CD1c-positive myeloid dendritic cell (primary cell): ENCODE measurements at regions not wholly inside any gene's neighbourhood (a gene's known extent, or its start where the extent isn't known, plus 50 kb on each side); places are given as distances from the start of the nearest gene placed in this dataset.
"Not testable (repeated sequence)": the region's sequence is repeated elsewhere in the genome, so short reads cannot be mapped to it uniquely, and the experiment has no call there.

Source experiments
- DNase-seq: peaks from one replicate; pipeline ENCODE4 v3.0.0-alpha.2; 2016; ENCODE audit errors: extremely low spot score

GRCh38 chr3:74281705-74282104 lies 332.8 kb downstream of the CNTN3 start:
- DNase-seq: no peak

- DNase-seq: no peak
Measured at GRCh38 chr3:74273555-74274402, 340.7 kb downstream of the CNTN3 start.

GRCh38 chr3:74273091-74273490 lies 341.4 kb downstream of the CNTN3 start:
- no peak for DNase-seq

- no peak for DNase-seq
Measured at GRCh38 chr3:74271541-74271940, 342.9 kb downstream of the CNTN3 start.

GRCh38 chr3:74269689-74270088 lies 344.8 kb downstream of the CNTN3 start:
- DNase-seq: no peak

- no peak for DNase-seq
Measured at GRCh38 chr3:74268753-74269152, 345.7 kb downstream of the CNTN3 start.

GRCh38 chr3:74267588-74268184 lies 346.8 kb downstream of the CNTN3 start:
- DNase-seq: peak; percentile 39

- DNase-seq: no peak
Measured at GRCh38 chr3:74267131-74267530, 347.3 kb downstream of the CNTN3 start.

GRCh38 chr3:74265069-74265468 lies 349.4 kb downstream of the CNTN3 start:
- DNase-seq: no peak

GRCh38 chr3:74263031-74263430 lies 351.4 kb downstream of the CNTN3 start:
- no peak for DNase-seq

GRCh38 chr3:74233091-74233490 lies 381.4 kb downstream of the CNTN3 start:
- no peak for DNase-seq

GRCh38 chr3:74217467-74217866 lies 397.0 kb downstream of the CNTN3 start:
- no peak for DNase-seq

GRCh38 chr3:74214286-74214685 lies 400.2 kb downstream of the CNTN3 start:
- DNase-seq: no peak

GRCh38 chr3:74210739-74211138 lies 403.7 kb downstream of the CNTN3 start:
- DNase-seq: no peak

- no peak for DNase-seq
Measured at GRCh38 chr3:74200952-74201351, 413.5 kb downstream of the CNTN3 start.

GRCh38 chr3:74178664-74179063 lies 435.8 kb downstream of the CNTN3 start:
- DNase-seq: not testable (repeated sequence)

- no peak for DNase-seq
Measured at GRCh38 chr3:74173090-74173489, 441.4 kb downstream of the CNTN3 start.

- no peak for DNase-seq
Measured at GRCh38 chr3:74167926-74168325, 446.5 kb downstream of the CNTN3 start.

- no peak for DNase-seq
Measured at GRCh38 chr3:74165211-74165610, 449.2 kb downstream of the CNTN3 start.

GRCh38 chr3:74149466-74149865 lies 465.0 kb downstream of the CNTN3 start:
- DNase-seq: no peak

GRCh38 chr3:74145277-74145676 lies 469.2 kb downstream of the CNTN3 start:
- DNase-seq: no peak

GRCh38 chr3:74139648-74140047 lies 474.8 kb downstream of the CNTN3 start:
- no peak for DNase-seq

GRCh38 chr3:74137790-74138189 lies 476.7 kb downstream of the CNTN3 start:
- DNase-seq: no peak
